Left ventricle myocardium inferior (tissue), 1 donor: ENCODE measurements at regions not wholly inside any gene's neighbourhood (a gene's known extent, or its start where the extent isn't known, plus 50 kb on each side); places are given as distances from the start of the nearest gene placed in this dataset.
"Not testable (repeated sequence)": the region's sequence is repeated elsewhere in the genome, so short reads cannot be mapped to it uniquely, and the experiment has no call there.

ENCODE experiments used
- DNase-seq: peaks from one replicate; pipeline ENCODE4 v3.0.0-alpha.2; 2020
- H3K27ac ChIP-seq: fragments of 200-600 bp; replicated peaks from 2 replicates; pipeline ENCODE4 v1.8.0; 2021
- H3K27me3 ChIP-seq: fragments of 200-600 bp; 2 replicates; pipeline ENCODE4 v1.8.0; 2021; ENCODE audit warnings: low read depth
- H3K36me3 ChIP-seq: fragments of 200-600 bp; 2 replicates; pipeline ENCODE4 v1.8.0; 2021
- H3K4me1 ChIP-seq: fragments of 200-600 bp; 2 replicates; pipeline ENCODE4 v1.8.0; 2021
- H3K4me3 ChIP-seq: fragments of 200-600 bp; 2 replicates; pipeline ENCODE4 v1.8.0; 2021; ENCODE audit warnings: mild to moderate bottlenecking, moderate library complexity
- H3K9me3 ChIP-seq: fragments of 200-600 bp; replicated peaks from 2 replicates; pipeline ENCODE4 v1.8.0; 2021
- intact Hi-C: fragments of 100-400 bp; cut with micrococcal nuclease; formaldehyde crosslinking; loops from one replicate; pipeline ENCODE4 v1.11.0; 2022
- TF ChIP-seq, protein P1 (sequence below): fragments of 200-600 bp; IDR thresholded peaks from 2 replicates; pipeline ENCODE4 v1.8.0; 2021; ENCODE audit warnings: antibody characterized with exemption, mild to moderate bottlenecking, borderline replicate concordance
- donor health status: DM: no; HTN: yes; CAD: no; lungs with severe emphysema.

DNA sequence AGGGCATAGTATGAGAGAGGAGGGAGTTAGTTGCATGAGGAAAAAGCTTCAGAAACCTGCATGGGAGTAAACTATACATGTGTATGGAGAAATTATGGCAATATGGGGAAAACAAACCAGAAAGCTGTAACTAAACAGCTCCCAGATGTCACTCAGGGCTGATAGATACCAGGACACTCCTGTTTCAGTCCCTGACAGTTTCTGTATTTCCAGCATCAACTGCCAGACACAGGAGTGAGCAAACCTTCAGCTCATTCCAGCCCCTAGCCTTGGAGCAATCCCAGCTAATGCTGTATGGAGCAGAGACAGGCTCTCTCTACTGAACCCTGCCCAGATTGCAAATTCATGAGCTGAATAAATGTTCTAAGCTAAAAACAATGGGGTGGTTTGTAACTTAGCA is 382.9 kb upstream of the MAGEB18 start:
- no peak overlapping the region for H3K27ac ChIP-seq
- H3K4me3 ChIP-seq = no peak overlapping the region
- H3K36me3 ChIP-seq = no peaks in the 10 kb centered on the region
- intact Hi-C loops = no loop called here
- no peaks in the 10 kb centered on the region for H3K4me1 ChIP-seq
- no peaks in the 10 kb centered on the region for H3K9me3 ChIP-seq
- H3K27me3 ChIP-seq = no peaks in the 10 kb centered on the region
- no peak for DNase-seq
- TF ChIP-seq, protein P1, sequence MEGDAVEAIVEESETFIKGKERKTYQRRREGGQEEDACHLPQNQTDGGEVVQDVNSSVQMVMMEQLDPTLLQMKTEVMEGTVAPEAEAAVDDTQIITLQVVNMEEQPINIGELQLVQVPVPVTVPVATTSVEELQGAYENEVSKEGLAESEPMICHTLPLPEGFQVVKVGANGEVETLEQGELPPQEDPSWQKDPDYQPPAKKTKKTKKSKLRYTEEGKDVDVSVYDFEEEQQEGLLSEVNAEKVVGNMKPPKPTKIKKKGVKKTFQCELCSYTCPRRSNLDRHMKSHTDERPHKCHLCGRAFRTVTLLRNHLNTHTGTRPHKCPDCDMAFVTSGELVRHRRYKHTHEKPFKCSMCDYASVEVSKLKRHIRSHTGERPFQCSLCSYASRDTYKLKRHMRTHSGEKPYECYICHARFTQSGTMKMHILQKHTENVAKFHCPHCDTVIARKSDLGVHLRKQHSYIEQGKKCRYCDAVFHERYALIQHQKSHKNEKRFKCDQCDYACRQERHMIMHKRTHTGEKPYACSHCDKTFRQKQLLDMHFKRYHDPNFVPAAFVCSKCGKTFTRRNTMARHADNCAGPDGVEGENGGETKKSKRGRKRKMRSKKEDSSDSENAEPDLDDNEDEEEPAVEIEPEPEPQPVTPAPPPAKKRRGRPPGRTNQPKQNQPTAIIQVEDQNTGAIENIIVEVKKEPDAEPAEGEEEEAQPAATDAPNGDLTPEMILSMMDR = no peak

GRCh38 chrX:25762656-25763055 is 375.5 kb upstream of the MAGEB18 start:
- TF ChIP-seq, protein P1 = no peak
- Histone ChIP-seq H3K9me3 (no peaks in the 10 kb centered on the region), H3K27me3 (no peaks in the 10 kb centered on the region), H3K36me3 (no peaks in the 10 kb centered on the region), H3K4me1 (no peaks in the 10 kb centered on the region), H3K27ac (no peak overlapping the region), H3K4me3 (no peak overlapping the region)
- intact Hi-C loops = no loop called here
- DNase-seq = no peak

GRCh38 chrX:25771853-25772252 is 366.3 kb upstream of the MAGEB18 start:
- H3K36me3 ChIP-seq, intact Hi-C loops, H3K27me3 ChIP-seq, H3K9me3 ChIP-seq, H3K27ac ChIP-seq, H3K4me1 ChIP-seq, DNase-seq, H3K4me3 ChIP-seq: not testable (repeated sequence)

DNA sequence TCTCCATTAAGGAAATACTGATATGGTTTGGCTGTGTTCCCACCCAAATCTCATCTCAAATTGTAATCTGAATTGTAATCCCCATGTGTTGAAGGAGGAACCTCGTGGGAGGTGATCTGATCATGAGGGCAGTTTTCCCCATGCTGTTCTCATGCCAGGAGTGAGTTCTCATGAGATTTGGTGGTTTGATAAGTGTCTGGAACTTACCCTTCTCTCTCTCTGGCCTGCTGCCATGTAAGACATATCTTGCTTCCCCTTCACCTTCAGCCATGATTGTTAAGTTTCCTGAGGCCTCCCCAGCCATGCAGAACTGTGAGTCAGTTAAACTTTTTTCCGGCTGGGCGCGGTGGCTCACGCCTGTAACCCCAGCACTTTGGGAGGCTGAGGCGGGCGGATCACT is 340.3 kb upstream of the MAGEB18 start:
- H3K27me3 ChIP-seq, DNase-seq, H3K9me3 ChIP-seq, H3K4me1 ChIP-seq, H3K4me3 ChIP-seq, H3K36me3 ChIP-seq, intact Hi-C loops, H3K27ac ChIP-seq: not testable (repeated sequence)

GRCh38 chrX:25805744-25806143 is 332.4 kb upstream of the MAGEB18 start:
- no peaks in the 10 kb centered on the region for H3K27me3 ChIP-seq
- TF ChIP-seq, protein P1 = no peak
- H3K27ac ChIP-seq = no peak overlapping the region
- no peaks in the 10 kb centered on the region for H3K9me3 ChIP-seq
- no peak for DNase-seq
- no peaks in the 10 kb centered on the region for H3K36me3 ChIP-seq
- intact Hi-C loops = no loop called here
- no peaks in the 10 kb centered on the region for H3K4me1 ChIP-seq
- no peak overlapping the region for H3K4me3 ChIP-seq

- intact Hi-C loops = no loop called here
- TF ChIP-seq, protein P1 = no peak
- H3K4me1 ChIP-seq = no peaks in the 10 kb centered on the region
Measured at GRCh38 chrX:25807022-25807421, 331.1 kb upstream of the MAGEB18 start.

DNA sequence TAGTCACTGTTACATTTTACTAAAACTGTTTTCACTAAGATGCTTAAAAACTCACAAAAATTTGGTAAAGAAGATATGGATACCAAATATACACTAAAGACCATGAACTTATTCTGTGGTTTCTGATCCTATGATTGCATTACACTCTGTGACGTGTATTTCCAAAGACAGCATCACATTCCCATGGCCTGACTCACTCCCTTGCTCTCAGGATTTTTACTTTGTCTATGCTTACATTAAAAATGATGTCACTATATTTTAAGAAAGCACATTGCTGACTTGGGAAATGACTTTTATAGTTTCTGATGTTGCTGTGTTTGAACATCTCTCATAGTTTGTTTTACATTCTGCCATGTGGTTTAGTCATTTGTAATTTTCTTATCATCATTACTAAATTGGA is 327.9 kb upstream of the MAGEB18 start:
- TF ChIP-seq, protein P1 = no peak
- no peak for DNase-seq
- H3K9me3 ChIP-seq = no peaks in the 10 kb centered on the region
- H3K4me1 ChIP-seq = no peaks in the 10 kb centered on the region
- no peaks in the 10 kb centered on the region for H3K27me3 ChIP-seq
- intact Hi-C loops = no loop called here
- no peaks in the 10 kb centered on the region for H3K36me3 ChIP-seq
- H3K27ac ChIP-seq = no peak overlapping the region
- no peak overlapping the region for H3K4me3 ChIP-seq

More at GRCh38 chrX:25807022-25807421, 331.1 kb upstream of the MAGEB18 start:
- DNase-seq = no peak
- H3K4me3 ChIP-seq = no peak overlapping the region
- no peaks in the 10 kb centered on the region for H3K27me3 ChIP-seq
- no peaks in the 10 kb centered on the region for H3K9me3 ChIP-seq
- no peak overlapping the region for H3K27ac ChIP-seq
- no peaks in the 10 kb centered on the region for H3K36me3 ChIP-seq
